HFFc6 (cell line): ENCODE measurements at regions not wholly inside any gene's neighbourhood (a gene's known extent, or its start where the extent isn't known, plus 50 kb on each side); places are given as distances from the start of the nearest gene placed in this dataset.

ENCODE experiments used
- DNase-seq: peaks from one replicate; pipeline ENCODE4 v3.0.0-alpha.2; 2018
- H3K27ac Mint-ChIP-seq: 2 replicates; pipeline ENCODE4 v1.8.0; 2020; ENCODE audit warnings: mild to moderate bottlenecking, mixed read lengths
- H3K27me3 Mint-ChIP-seq: 2 replicates; pipeline ENCODE4 v1.8.0; 2021; ENCODE audit warnings: mild to moderate bottlenecking, moderate library complexity, mixed read lengths; ENCODE audit not compliant: insufficient read depth
- H3K36me3 Mint-ChIP-seq: 2 replicates; pipeline ENCODE4 v1.8.0; 2021; ENCODE audit warnings: low read depth, mixed read lengths
- H3K4me1 Mint-ChIP-seq: 2 replicates; pipeline ENCODE4 v1.8.0; 2020; ENCODE audit warnings: low read depth, mixed read lengths
- H3K4me3 Mint-ChIP-seq: 2 replicates; pipeline ENCODE4 v1.8.0; 2020; ENCODE audit warnings: mild to moderate bottlenecking, moderate library complexity, mixed read lengths
- H3K9me3 Mint-ChIP-seq: 2 replicates; pipeline ENCODE4 v1.8.0; 2020; ENCODE audit warnings: mild to moderate bottlenecking, mixed read lengths
- TF ChIP-seq, protein P1 (sequence below): fragments of 200-600 bp; sonication (generic); IDR thresholded peaks from 2 replicates; pipeline ENCODE4 v1.5.0; 2021; ENCODE audit warnings: antibody characterized with exemption, mild to moderate bottlenecking

DNA sequence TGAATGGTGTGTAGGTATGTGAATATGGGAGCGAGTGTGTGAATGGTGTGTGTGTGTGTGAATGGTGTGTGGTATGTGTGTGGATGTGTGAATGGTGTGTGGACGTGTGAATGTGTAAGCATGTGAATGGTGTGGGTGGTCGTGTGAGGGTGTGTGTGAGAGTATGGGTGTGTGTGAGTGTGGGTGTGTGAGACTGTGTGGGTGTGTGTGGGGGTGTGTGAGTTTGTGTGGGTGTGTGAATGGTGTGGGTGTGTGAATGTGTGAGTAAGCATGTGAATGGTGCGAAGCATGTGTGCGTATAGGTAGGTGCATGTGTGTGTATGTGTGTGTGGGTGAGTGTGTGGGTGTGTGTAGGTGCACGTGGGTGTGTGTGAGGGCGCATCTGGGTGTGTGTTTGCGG is 160.7 kb upstream of the COBL start:
- Mint-ChIP-seq H3K4me1 (no peaks in the 10 kb centered on the region), H3K36me3 (no peaks in the 10 kb centered on the region), H3K27ac (no peak overlapping the region), H3K27me3 (no peaks in the 10 kb centered on the region), H3K9me3 (peaks cover 46% of the 10 kb centered on the region), H3K4me3 (no peak overlapping the region)
- no peak for DNase-seq
- TF ChIP-seq, protein P1, sequence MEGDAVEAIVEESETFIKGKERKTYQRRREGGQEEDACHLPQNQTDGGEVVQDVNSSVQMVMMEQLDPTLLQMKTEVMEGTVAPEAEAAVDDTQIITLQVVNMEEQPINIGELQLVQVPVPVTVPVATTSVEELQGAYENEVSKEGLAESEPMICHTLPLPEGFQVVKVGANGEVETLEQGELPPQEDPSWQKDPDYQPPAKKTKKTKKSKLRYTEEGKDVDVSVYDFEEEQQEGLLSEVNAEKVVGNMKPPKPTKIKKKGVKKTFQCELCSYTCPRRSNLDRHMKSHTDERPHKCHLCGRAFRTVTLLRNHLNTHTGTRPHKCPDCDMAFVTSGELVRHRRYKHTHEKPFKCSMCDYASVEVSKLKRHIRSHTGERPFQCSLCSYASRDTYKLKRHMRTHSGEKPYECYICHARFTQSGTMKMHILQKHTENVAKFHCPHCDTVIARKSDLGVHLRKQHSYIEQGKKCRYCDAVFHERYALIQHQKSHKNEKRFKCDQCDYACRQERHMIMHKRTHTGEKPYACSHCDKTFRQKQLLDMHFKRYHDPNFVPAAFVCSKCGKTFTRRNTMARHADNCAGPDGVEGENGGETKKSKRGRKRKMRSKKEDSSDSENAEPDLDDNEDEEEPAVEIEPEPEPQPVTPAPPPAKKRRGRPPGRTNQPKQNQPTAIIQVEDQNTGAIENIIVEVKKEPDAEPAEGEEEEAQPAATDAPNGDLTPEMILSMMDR = no peak

DNA sequence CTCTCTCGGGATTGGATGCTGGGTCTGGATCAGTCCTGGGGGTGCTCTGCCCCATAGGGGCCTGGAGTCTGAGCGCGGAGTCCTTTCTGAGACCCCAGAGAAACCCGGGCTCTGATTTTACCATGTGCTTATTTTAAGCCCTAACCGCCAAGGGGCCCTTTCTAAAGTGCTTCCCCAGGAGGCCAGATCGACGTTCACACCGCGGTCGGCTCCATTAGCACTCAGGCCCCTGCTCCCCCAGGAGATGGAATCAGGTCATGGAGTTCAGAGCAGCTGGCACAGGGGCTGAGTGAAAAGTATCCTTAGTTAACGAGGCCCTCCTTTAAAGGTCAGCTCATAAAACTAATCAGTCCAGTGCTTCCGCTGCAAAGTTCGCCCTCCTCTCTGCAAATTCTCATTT is 159.4 kb upstream of the COBL start:
- H3K27me3 Mint-ChIP-seq = no peaks in the 10 kb centered on the region
- no peak overlapping the region for H3K27ac Mint-ChIP-seq
- H3K4me3 Mint-ChIP-seq = no peak overlapping the region
- DNase-seq = no peak
- H3K4me1 Mint-ChIP-seq = no peaks in the 10 kb centered on the region
- H3K9me3 Mint-ChIP-seq = peaks cover 51% of the 10 kb centered on the region
- H3K36me3 Mint-ChIP-seq = no peaks in the 10 kb centered on the region
- TF ChIP-seq, protein P1 = no peak

DNA sequence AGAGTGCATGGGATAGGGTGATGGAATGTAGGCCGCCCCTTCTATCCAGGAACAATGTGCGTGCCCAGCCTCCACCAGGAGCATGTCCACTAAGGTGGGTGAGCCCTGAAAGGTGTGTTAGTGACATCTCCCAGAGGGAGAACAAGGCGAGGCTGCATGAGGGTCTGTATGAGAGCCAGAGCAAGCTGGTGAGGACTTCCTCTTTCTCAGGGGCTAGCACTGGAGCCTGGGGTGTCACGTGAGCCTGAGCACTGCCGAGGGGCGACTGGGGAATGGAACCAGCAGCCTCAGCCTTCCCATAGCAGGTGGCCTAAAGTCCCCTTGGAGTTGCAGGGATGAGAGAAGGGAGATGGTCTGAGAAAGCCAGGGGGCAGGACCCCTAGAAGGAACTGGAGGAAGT is 156.3 kb upstream of the COBL start:
- Mint-ChIP-seq H3K9me3 (peaks cover 41% of the 10 kb centered on the region), H3K27ac (no peak overlapping the region), H3K4me1 (no peaks in the 10 kb centered on the region), H3K4me3 (no peak overlapping the region), H3K36me3 (no peaks in the 10 kb centered on the region), H3K27me3 (no peaks in the 10 kb centered on the region)
- no peak for DNase-seq
- TF ChIP-seq, protein P1 = no peak

DNA sequence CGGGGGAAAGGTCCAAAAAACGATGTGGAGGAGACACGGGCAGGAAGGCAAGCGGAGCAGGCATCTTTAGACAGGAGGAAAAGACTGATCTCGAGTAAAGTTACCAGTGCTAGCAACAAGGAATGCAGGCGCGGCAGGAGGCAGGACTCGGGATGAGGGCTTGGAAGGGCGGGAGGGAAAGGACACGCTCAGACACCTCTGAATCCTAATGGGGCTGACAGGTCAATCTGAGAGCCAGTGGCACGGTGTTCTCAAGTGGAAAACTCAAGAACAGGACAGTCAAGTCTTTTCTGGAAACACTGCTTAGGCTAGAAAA is 155.3 kb upstream of the COBL start:
- Mint-ChIP-seq H3K27ac (no peak overlapping the region), H3K27me3 (no peaks in the 10 kb centered on the region), H3K36me3 (no peaks in the 10 kb centered on the region), H3K9me3 (peaks cover 45% of the 10 kb centered on the region), H3K4me3 (no peak overlapping the region), H3K4me1 (no peaks in the 10 kb centered on the region)
- TF ChIP-seq, protein P1 = no peak
- no peak for DNase-seq

DNA sequence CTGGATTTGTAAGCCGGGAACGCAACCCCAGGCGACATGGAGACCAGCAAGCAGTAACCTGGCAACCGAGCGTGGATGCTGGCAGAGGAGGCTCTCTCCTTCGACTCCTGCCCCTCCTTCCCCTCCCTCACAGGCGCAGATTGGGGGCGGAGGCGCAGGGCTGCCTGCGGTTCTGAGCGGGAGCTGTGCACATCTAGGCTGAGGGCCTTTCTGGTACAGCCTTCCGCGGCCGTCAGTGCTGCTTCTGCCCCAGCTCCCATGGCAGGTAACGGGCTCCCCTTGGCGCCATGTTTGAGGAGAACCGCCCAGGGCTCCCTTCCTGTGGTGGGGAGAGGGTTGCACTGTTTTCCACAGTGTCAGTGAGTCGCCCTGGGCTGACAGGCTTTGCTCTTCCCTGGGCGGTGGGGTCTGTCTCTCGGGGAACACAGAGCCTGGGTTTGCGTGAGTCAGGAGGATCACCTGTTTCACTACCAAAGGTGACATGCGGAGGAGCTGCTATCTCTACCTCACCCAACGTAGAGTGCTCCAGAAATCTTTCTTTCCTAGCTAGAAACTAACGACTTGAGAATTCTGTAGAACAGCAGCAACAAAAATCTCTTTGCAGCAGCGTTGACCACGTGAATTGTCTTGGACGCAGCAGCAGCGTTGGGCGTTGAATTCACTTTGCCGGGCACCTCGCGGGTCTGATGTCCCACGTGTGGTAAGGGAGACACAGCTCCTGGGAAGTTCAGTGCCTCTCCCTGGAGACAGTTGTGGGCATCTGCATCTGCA is 154.8 kb upstream of the COBL start:
- H3K27me3 Mint-ChIP-seq = no peaks in the 10 kb centered on the region
- no peak for DNase-seq
- H3K27ac Mint-ChIP-seq = no peak overlapping the region
- TF ChIP-seq, protein P1 = no peak
- H3K4me3 Mint-ChIP-seq = no peak overlapping the region
- H3K36me3 Mint-ChIP-seq = no peaks in the 10 kb centered on the region
- peaks cover 44% of the 10 kb centered on the region for H3K9me3 Mint-ChIP-seq
- H3K4me1 Mint-ChIP-seq = no peaks in the 10 kb centered on the region
